Uterus (tissue), 2 donors: ENCODE measurements at regions not wholly inside any gene's neighbourhood (a gene's known extent, or its start where the extent isn't known, plus 50 kb on each side); places are given as distances from the start of the nearest gene placed in this dataset.

ENCODE experiments used
- CTCF ChIP-seq, 4 experiments: fragments of 200-600 bp in 2 of 4; fragments of 450-650 bp in 2 of 4; sonication (generic) in 2 of 4; IDR thresholded peaks; one replicate each; pipeline ENCODE4 v1.5.1; 2016 to 2019; ENCODE audit warnings: antibody characterized with exemption in 4 of 4, mild to moderate bottlenecking in 2 of 4, moderate library complexity in 1 of 4
- POLR2A ChIP-seq, 2 donors: fragments of 450-650 bp; IDR thresholded peaks; one replicate each; pipeline ENCODE4 v1.6.1; 2016; ENCODE audit warnings: antibody characterized with exemption in 2 of 2, mild to moderate bottlenecking in 1 of 2, moderate library complexity in 1 of 2

- TF ChIP-seq CTCF (IDR thresholded peaks at IDR 0.05) (no peak), POLR2A (IDR thresholded peaks at IDR 0.05) (no peak)
Measured at GRCh38 chr6:163702736-163703135, 288.2 kb downstream of the QKI start.
